ENCODE measurements at regions not wholly inside any gene's neighbourhood (a gene's known extent, or its start where the extent isn't known, plus 50 kb on each side); places are given as distances from the start of the nearest gene placed in this dataset.
A peak's percentile ranks its signal among the peaks of the same experiment; 100 is the strongest.

DNA sequence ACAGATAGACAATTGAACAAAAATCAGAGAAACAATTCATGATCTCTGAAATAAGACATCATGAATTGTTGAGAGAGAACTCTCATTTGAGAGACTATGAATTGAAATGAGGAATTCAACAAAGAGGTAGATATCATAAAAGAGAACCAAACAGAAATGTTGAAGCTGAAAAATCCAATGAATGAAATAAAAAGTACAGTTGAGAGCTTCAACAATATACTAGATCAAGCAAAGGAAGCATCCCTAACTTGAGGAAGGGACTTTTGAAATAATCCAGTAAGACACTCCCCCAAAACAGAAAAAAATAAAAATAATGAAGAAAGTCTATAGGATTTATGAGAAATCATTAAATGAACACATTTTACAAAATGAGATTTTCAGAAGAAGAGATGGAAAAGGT lies 310.0 kb upstream of the PCDH10 start:
- no peak for DNase-seq

GRCh38 chr4:132859929-132860328 lies 289.2 kb upstream of the PCDH10 start:
- DNase-seq: no peak

GRCh38 chr4:132860976-132861375 lies 288.1 kb upstream of the PCDH10 start:
- no peak for DNase-seq

DNA sequence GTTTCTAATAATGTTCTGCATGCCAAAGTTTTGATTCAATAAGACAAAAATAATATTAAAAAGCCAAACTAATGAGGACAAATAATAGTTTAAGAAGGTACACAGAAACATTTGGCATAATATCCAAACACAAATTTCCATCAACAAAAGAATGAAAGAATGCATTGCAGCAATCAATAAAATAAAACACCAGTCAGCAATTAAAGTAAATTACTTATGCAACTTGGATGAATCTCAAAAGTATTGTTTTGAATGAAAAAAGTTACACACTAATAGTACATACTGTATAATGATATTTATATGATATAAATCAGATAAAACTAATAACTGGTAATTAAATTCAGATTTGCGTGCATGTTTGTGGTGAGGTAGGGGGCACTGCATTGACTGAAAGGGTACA lies 285.5 kb upstream of the PCDH10 start:
- no peak for DNase-seq

- DNase-seq: no peak
Measured at GRCh38 chr4:132865458-132865857, 283.6 kb upstream of the PCDH10 start.

GRCh38 chr4:132865922-132866321 lies 283.2 kb upstream of the PCDH10 start:
- no peak for DNase-seq

DNA sequence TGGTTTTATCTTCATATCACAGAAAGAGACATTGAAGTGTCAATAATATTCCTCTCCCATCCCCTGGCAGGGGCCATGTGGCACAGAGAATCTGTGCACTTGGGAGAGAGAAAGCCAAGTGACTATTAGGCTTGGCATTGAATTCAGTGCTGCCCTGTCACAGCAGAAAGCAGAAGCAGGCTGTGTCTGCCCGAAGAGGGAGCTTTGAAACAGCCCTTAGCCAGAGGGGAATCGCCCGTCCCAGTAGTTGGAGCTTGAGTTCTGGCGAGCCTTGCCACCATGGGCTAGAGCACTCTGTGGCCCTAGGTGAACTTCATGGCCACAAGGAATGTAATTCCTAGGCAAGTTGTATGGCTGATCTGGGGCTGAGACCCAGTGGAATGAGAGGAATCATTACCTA lies 282.5 kb upstream of the PCDH10 start:
- DNase-seq: peak in 14 of 51 donors; percentile 0 to 25 (median 2)

- DNase-seq: no peak
Measured at GRCh38 chr4:132893787-132894186, 255.3 kb upstream of the PCDH10 start.

- no peak for DNase-seq
Measured at GRCh38 chr4:132901224-132901623, 247.9 kb upstream of the PCDH10 start.

- DNase-seq: no peak
Measured at GRCh38 chr4:132910229-132910748, 238.8 kb upstream of the PCDH10 start.

DNA sequence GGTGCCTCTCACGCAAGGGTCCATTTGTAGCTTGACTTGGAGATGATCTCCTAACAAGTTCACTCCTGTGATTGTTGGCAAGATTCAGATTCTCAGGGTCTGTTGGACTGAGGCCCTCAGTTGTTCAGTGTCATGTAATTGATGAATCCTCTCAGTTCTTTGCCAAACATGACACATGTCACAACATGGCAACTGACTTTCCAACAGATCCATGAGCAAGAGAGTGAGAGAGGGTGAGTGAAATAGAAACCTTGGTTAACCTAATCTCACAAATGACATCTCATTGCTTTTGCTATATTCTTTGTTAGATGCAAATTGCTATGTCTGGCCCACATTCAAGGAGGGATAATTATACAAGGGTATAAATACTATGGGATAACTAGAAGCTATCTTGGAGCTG lies 231.0 kb upstream of the PCDH10 start:
- DNase-seq: no peak

DNA sequence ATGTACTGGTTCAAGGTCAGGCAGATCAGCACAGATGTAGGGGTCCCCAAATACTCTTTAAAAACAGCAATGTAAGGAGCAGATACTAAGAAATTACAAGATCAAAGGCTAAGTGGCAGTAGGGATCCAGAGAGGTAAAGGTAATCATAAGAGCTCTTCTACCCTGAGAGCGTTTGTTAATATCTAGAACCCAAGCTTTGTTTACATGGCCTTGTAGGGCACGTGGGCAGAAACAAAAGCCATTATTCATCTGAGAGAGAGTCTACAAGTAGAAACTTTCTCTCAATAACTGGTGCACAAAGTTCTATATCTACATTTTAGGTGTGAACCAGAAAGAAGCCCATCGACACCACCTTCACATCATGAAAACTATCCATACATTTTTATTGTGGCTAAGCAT lies 225.6 kb upstream of the PCDH10 start:
- DNase-seq: no peak

- no peak for DNase-seq
Measured at GRCh38 chr4:132934911-132935310, 214.2 kb upstream of the PCDH10 start.

GRCh38 chr4:132955146-132955545 lies 193.9 kb upstream of the PCDH10 start:
- DNase-seq: peak in 1 of 51 donors; percentile 53

- peak in 4 of 51 donors; percentile 9 to 70 (median 24) for DNase-seq
Measured at GRCh38 chr4:132956962-132957361, 192.1 kb upstream of the PCDH10 start.

DNA sequence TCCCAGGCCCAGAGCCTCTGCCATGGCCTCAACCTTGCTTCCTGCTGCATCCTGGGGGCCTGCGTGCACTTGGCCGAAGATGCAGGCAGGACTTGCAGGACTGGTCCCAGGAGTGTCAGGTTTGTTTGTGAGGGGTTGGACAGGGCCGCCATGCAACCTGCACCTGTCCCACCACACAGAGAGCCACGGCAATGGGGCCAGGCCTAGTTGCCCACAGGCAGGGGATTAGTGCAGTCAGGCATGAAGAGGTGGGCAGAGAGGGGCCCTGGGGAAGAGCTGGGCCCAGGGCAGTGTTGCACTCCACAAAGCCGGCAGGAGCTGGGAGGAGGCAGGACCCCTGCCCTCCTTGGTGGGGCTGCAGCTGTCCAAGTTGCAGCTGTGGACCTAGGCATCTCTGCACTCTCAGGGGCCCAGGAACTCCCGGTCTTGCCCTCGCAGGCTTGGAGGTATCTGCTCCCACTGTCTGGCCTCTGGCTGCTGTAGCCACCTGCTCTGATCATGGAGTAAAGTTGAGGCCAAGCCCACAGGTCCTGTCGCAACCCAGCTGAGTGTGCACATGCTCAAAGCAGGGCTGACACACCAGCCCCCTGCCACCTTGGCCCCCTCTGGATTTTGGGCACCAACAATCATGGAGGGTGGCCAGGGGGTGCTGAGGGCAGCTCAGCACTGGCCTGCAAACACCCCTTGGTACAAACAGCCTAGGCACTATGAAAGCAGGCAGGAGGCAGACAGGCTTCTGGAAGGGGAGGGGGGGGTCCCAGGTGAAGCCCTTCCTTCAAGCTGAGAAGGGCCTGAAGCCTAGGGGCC lies 190.4 kb upstream of the PCDH10 start:
- DNase-seq: no peak

- DNase-seq: no peak
Measured at GRCh38 chr4:132981611-132982010, 167.5 kb upstream of the PCDH10 start.

DNA sequence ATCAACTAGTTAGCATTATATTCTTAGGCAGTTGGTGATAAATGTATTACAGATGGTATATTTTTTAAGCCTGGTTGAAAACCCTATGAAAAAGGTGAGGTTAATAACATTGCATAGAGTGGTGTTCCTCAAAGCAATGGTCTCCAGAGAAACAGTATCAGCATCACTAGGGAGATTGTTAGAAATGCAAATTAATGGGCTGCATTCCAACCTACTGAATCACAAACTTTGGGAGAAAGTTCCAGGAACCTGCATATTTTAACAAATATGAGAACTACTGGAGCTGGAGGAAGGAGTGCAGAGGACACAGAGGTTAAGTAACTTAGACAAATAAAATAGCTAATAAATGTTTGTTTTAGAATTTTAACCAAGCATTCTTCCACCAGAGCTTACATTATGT lies 166.9 kb upstream of the PCDH10 start:
- DNase-seq: no peak

GRCh38 chr4:132991111-132991510 lies 158.0 kb upstream of the PCDH10 start:
- no peak for DNase-seq

DNA sequence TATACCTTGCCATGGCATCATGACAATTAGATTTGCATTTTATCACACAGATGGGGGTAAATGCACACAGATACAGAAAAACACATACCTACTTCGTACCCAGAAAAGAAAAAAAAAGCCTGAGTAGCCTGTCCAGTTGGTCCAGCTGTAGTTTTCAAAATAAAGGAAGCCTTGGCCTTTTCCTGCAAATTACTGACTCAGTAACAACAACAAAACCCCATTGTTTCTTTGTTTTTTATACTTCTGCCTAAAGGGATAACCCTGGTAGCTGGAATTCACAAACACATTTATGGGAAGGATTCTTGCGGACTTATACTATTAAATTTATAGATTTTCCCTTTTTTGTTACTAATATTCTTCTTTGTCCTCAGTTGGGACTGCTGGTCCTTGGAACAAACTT lies 156.4 kb upstream of the PCDH10 start:
- DNase-seq: peak in 1 of 51 donors; percentile 2

- no peak for DNase-seq
Measured at GRCh38 chr4:132998585-132999230, 150.4 kb upstream of the PCDH10 start.

GRCh38 chr4:133000012-133000411 lies 149.1 kb upstream of the PCDH10 start:
- no peak for DNase-seq

- no peak for DNase-seq
Measured at GRCh38 chr4:133003169-133003568, 145.9 kb upstream of the PCDH10 start.

All from hypothalamus (tissue), 51 donors.